Peyer's patch (tissue), 4 donors: ENCODE measurements at regions not wholly inside any gene's neighbourhood (a gene's known extent, or its start where the extent isn't known, plus 50 kb on each side); places are given as distances from the start of the nearest gene placed in this dataset.

Experiments used
- POLR2A ChIP-seq, 2 donors: fragments of 450-650 bp; IDR thresholded peaks; one replicate each; pipeline ENCODE4 v1.5.1; 2017; ENCODE audit warnings: antibody characterized with exemption in 2 of 2, mild to moderate bottlenecking in 2 of 2, moderate library complexity in 2 of 2
- TF ChIP-seq, protein P1 (sequence below), 6 experiments: fragments of 450-650 bp in 4 of 6; fragments of 200-600 bp in 2 of 6; sonication (generic) in 1 of 6; IDR thresholded peaks; one replicate each; pipeline ENCODE4 v1.5.1; 2017 to 2019; ENCODE audit warnings: antibody characterized with exemption in 6 of 6, mild to moderate bottlenecking in 3 of 6, moderate library complexity in 1 of 6

DNA sequence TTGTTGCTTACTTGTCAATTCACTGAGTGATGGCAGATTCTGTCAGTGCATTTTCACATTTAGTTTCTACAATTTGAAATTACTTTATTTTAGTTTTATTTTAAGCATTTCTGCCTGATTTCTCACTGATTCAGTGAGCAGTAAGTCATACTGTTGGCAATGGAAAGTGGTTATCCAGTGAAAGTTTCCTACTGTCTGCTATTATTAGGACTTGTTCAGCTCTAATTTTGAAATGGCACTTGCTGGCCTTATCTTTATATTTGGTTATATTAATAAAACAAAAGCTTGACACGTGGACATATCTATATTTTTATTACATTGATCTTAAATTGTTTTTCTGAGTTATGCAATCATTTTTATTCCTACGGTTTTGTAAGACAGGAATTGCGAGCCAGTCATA, 871.8 kb upstream of the SLC35B3 start:
- TF ChIP-seq, protein P1, sequence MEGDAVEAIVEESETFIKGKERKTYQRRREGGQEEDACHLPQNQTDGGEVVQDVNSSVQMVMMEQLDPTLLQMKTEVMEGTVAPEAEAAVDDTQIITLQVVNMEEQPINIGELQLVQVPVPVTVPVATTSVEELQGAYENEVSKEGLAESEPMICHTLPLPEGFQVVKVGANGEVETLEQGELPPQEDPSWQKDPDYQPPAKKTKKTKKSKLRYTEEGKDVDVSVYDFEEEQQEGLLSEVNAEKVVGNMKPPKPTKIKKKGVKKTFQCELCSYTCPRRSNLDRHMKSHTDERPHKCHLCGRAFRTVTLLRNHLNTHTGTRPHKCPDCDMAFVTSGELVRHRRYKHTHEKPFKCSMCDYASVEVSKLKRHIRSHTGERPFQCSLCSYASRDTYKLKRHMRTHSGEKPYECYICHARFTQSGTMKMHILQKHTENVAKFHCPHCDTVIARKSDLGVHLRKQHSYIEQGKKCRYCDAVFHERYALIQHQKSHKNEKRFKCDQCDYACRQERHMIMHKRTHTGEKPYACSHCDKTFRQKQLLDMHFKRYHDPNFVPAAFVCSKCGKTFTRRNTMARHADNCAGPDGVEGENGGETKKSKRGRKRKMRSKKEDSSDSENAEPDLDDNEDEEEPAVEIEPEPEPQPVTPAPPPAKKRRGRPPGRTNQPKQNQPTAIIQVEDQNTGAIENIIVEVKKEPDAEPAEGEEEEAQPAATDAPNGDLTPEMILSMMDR (IDR thresholded peaks at IDR 0.05) = no peak
- TF ChIP-seq POLR2A (IDR thresholded peaks at IDR 0.05) = no peak
